Neural cell (in vitro differentiated cells): ENCODE measurements at regions not wholly inside any gene's neighbourhood (a gene's known extent, or its start where the extent isn't known, plus 50 kb on each side); places are given as distances from the start of the nearest gene placed in this dataset.

Source experiments
- CTCF ChIP-seq: fragments of 450-650 bp; IDR thresholded peaks from 2 replicates; pipeline ENCODE4 v1.5.1; 2014; ENCODE audit warnings: antibody characterized with exemption, mild to moderate bottlenecking, moderate library complexity; ENCODE audit not compliant: poor library complexity, severe bottlenecking
- RAD21 ChIP-seq: fragments of 450-650 bp; conservative IDR thresholded peaks from 2 replicates; pipeline ENCODE4 v1.6.1; 2014; ENCODE audit warnings: antibody characterized with exemption, mild to moderate bottlenecking, moderate library complexity

GRCh38 chr10:4011136-4011812, 226.3 kb upstream of the KLF6 start:
- no peak for TF ChIP-seq CTCF
- no peak for TF ChIP-seq RAD21
